HPDE6-E6E7 (cell line): ENCODE measurements at regions not wholly inside any gene's neighbourhood (a gene's known extent, or its start where the extent isn't known, plus 50 kb on each side); places are given as distances from the start of the nearest gene placed in this dataset.
"Not testable (repeated sequence)": the region's sequence is repeated elsewhere in the genome, so short reads cannot be mapped to it uniquely, and the experiment has no call there.

Experiments used
- DNase-seq: peaks from one replicate; pipeline ENCODE4 v3.0.0; 2011; ENCODE audit warnings: missing footprints; ENCODE audit errors: extremely low spot score

DNA sequence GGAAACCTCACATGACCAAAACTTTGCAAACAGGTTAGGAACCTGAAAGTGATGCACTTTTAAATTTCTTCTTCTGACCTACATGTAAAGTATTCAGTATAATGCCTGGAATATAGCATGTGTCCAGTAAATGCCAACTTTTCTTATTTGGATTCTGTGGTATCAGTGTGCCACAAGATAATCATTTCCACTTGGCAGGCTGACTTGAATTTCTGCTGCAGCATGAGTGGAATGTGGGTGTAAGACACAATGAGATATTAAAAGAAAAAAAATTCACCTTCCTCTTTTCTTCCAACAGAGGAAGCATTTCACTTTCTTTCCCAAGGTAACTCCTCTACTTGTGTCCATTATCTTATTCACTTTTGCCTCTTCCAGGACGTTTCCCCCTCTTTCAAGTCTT lies 141.9 kb upstream of the PRKD1 start:
- DNase-seq: no peak

DNA sequence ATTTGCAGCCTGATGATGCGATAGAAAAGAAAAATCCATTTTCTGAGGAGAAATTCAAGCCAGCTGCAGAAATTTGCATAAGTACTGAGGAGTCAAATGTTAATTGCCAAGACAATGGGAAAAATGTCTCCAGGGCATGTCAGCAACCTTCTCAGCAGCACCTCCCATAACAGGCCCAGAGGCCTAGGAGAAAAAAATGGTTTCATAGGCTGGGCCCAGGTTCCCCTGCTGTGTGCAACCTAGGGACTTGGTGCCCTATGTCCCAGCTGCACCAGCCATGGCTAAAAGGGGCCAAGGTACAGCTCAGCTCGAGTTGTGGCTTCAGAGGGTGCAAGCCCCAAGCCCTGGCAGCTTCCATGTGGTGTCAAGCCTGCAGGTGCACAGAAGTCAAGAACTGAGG lies 144.8 kb upstream of the PRKD1 start:
- DNase-seq: not testable (repeated sequence)

GRCh38 chr14:30077946-30078345 lies 150.3 kb upstream of the PRKD1 start:
- no peak for DNase-seq

GRCh38 chr14:30078811-30079402 lies 151.3 kb upstream of the PRKD1 start:
- no peak for DNase-seq

GRCh38 chr14:30082486-30082885 lies 154.8 kb upstream of the PRKD1 start:
- no peak for DNase-seq

DNA sequence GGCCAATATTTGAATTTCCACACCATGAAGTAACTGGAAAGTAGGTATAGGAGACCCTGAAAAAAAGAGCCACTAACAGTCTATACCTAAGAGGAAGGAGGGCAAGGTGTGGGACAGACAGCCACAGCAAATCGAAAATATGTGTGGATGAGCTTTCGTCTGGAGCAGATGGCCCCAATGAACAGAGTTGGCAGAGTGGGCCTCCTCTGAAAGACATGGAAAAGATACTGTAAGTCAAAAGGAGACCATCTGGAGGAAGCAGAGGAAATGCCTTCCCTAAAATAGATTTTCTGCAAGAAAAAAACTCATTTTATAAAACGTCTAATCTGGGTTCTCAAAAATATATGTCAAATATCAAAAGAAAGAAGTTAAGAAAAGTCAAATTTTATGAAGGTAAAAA lies 157.2 kb upstream of the PRKD1 start:
- no peak for DNase-seq

- DNase-seq: no peak
Measured at GRCh38 chr14:30085943-30086342, 158.3 kb upstream of the PRKD1 start.

DNA sequence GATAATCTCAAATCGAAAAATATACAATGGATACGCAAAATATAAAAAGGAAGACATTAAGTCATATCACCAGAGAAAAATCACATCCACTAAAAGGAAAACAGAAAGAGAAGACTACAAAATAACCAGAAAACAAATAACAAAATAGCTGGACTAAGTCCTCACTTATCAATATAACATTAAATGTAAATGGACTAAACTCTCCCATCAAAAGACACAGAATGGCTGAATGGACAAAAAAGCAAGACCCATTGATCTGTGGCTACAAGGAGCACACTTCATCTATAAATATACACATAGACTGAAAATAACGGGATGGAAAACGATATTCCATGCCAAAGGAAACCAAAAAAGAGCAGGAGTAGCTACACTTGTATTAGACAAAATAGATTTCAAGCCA lies 161.0 kb upstream of the PRKD1 start:
- DNase-seq: no peak

DNA sequence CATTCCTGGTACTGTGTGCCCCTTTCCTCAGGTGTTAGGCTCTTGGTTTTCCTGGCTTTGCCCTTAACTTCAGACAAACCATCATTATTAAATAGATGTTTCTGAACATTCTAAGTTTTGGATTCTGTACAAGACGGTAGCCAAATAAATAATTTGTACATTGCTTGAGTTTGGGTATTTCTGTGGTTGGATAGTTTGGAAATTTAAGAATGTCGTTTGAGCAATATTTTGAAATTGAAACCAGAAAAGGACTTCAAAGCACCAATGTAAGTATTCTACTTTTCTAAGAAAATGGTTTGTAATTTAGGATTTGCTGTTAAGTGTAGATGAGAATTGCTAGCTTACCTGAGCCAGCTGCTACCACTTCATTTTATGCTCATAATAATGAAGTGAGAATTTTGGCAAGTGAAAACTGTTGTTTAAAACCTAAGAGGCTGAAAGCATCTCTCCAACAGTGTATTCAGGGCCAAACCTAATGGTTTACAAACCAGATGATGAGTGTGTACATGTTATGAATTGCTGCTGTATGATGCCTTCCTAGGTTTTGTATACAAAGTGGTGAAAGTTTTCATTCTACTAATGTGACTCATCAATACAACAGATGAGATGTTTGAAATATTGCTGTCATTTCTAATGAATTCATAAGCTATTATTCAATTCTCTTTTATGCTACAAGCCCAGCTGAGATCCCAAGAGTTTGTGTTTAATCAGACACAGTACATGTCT lies 181.5 kb upstream of the PRKD1 start:
- DNase-seq: no peak

- DNase-seq: no peak
Measured at GRCh38 chr14:30114051-30114450, 186.4 kb upstream of the PRKD1 start.

DNA sequence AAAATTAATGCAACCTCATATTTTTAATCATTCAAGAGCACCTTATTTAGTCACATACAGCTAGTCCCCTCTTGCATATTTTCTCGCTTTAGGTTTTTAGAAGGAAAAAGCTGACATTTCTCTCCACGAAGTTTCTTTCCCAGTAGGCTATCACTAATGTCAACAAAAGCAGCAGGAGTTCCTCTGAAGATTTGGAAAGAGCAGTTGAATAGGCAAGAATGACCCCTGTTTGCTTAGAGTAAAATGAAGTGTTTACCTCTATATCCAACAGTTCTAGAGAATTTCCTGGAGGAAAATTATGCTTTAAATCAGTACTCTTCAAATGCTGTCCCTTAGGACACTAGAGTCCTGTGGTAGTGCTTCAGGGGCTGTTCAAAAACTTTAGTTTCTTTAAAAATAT lies 188.1 kb upstream of the PRKD1 start:
- no peak for DNase-seq

DNA sequence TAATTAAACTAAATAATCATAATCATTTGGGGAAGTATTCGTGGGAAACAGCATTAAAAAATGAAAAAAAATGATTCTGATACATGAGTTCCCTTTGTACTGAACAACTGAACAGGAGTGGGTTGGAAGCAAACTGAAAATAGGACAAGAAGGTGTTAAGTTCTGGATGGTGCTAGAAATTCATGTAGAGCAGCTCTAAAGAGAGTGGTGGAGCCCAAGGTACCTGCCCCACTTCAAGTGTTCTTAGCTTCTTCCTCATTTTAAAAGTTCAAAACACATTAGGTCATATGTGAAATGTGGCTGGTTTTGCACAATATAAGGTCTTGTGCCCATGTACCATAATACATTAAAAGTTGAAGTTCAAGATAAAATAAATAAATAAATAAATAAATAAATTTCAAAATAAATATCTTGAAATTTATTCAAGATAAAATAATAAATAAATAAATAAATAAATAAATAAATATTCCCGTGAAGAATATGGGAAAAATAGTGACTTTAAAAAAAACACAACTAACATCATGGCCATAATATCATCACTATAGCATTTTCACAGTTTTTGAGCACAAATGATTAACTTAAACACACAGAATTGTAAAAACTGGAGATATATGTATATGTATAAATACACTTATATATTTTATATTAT lies 191.5 kb upstream of the PRKD1 start:
- no peak for DNase-seq

- no peak for DNase-seq
Measured at GRCh38 chr14:30125322-30125979, 197.8 kb upstream of the PRKD1 start.

GRCh38 chr14:30129807-30130206 lies 202.2 kb upstream of the PRKD1 start:
- no peak for DNase-seq

GRCh38 chr14:30131581-30132097 lies 204.0 kb upstream of the PRKD1 start:
- DNase-seq: no peak

DNA sequence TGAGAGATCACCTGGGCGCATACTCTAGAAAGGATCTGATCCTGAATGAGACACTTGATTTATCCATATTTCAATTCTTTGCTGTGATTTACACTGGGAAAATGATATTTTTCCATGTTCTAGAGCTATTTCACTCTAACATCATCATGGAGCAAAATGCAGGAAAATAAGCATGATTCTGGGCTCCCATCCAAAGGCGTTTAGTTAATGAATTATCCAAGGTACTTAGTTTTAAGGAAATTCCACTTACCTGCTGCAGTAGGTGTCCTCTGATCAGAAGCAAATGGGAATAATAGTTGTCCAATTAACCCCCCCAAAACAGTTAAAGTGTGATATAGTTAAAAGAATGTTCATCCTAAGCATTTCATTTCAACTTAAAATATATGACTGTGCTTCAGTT lies 204.5 kb upstream of the PRKD1 start:
- no peak for DNase-seq

DNA sequence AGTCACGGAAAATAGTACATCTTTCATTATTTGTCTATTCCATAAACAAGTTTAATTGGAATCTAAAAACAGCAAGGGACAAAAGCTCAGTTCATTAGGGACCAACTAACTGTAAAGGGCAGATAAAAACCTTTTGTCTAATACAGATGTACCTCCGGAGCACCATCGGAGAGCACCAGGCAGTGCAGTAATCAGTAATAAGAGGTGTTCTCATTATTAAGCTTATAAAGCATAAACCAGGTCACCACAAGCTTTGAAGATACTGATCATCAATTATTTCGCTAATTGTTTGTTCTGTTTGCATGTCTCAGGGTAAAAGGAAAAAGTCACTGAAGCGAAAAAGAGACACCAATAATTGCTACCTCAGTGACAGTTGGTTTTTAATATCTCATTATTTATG lies 207.3 kb upstream of the PRKD1 start:
- DNase-seq: no peak

DNA sequence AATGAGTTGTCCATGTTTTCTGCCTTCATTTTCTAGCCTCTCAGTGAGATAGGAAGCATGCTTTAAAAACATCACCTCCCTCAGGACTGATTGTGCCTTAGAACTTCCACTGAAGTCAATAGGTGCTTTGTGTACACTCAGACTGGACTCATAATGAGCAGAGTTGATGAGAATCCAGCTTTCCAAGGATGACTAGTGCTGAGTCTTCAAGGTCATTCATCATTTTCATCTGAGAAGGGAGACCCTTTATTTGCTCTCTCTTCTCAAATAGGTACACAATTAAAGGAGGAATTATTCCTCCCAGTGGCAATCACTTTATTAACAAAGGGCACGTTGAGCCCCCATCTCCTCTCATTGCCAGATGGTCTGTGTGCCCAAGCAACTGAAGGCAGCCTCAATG lies 210.9 kb upstream of the PRKD1 start:
- no peak for DNase-seq

DNA sequence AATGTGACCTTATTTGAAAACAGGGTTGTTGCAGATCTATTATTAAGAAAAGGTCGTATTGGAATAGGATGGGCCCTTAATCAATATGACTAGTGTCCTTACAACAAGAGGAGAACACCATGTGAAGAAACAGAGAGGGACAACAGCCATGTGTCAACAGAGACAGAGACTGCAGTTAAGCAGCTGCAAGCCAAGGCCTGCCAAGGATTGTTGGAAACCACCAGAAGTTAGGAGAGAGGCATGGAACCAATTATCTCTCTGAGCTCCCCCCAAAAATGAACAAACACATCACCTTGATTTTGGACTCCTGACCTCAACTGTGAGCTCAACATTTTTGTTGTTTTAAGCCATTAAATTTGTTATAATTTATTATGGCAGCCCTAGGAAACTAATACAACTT lies 214.6 kb upstream of the PRKD1 start:
- DNase-seq: no peak

DNA sequence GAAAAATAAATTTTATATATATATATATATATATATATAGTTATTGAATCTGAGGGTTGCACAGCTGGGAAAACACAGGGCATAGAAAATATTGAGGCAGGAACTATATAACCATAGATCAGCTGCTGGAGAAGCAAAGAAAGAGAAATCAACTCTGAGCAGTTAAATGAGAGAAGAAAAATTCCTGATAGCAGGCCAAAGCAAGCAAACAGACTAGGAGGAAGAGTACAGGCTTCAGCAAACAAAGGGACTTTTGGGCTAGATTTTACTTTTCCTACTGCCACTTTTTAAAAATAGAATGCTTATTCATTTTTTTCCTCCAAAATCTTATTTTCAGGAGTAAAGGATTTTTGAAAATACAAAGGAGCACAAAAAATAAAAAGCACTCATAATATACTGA lies 216.0 kb upstream of the PRKD1 start:
- DNase-seq: no peak

- DNase-seq: no peak
Measured at GRCh38 chr14:30153717-30154116, 226.1 kb upstream of the PRKD1 start.

DNA sequence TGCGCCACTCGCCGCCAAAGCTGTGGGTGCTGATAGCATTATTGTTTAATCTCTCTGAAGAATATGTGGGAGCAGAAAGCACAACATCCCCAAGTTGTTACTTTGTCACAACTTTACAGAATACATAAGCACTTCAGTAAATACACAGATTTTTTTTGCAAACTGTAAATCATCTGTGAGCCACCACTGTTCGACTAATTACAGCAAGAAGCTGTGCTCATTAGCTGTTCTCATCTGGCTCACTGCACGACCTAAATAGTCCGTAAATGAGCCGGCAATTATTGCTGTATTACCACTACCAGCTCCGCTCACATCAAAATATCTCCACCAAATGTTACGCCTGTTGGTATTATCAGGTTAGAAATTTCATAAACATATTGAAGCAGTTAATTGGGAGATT lies 228.9 kb upstream of the PRKD1 start:
- no peak for DNase-seq

DNA sequence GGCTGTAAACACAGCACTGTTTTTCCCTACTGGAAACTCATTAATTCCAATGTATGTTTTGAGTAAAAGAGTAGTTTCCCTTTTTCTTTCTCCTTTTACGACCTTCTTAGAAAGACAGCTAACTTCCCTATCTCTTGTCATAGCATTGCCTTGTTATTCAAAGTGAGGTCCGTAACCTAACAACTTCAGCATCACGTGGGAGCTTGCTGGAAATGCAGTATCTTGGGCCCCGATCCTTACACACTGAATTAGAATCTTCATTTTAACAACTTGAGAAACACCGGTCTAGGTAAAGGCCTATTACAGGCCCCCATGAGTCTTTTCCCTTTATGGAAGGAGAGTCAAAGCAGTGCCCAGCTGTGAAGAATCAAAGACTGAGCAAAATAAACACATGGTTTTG lies 230.7 kb upstream of the PRKD1 start:
- no peak for DNase-seq
